ENCODE measurements at regions not wholly inside any gene's neighbourhood (a gene's known extent, or its start where the extent isn't known, plus 50 kb on each side); places are given as distances from the start of the nearest gene placed in this dataset.

GRCh38 chr15:69652751-69653305, 200.2 kb downstream of the RPLP1 start:
- TF ChIP-seq PBX3 (IDR thresholded peaks at IDR 0.05) (no peak), YY1 (IDR thresholded peaks at IDR 0.05; ENCODE audit: low read depth) (no peak), CTCF (IDR thresholded peaks at IDR 0.05) (no peak), REST (IDR thresholded peaks at IDR 0.05; ENCODE audit: low read depth, low read length) (no peak), RAD21 (IDR thresholded peaks at IDR 0.05; ENCODE audit: low read length) (peak; percentile 10; the same call in 1 of the 2 replicates), MXI1 (IDR thresholded peaks at IDR 0.05; ENCODE audit: low read depth, low read length) (no peak), SMC3 (IDR thresholded peaks at IDR 0.05; ENCODE audit: low read depth, low read length) (no peak), POLR2AphosphoS5 (IDR thresholded peaks at IDR 0.05; ENCODE audit: low read depth, low read length) (no peak), JUND (IDR thresholded peaks at IDR 0.05) (no peak), TCF12 (IDR thresholded peaks at IDR 0.05) (no peak), MAX (IDR thresholded peaks at IDR 0.05; ENCODE audit: low read depth) (no peak), RFX5 (IDR thresholded peaks at IDR 0.05; ENCODE audit: low read length) (no peak), NFIC (IDR thresholded peaks at IDR 0.05; ENCODE audit: borderline replicate concordance) (no peak), ZBTB33 (IDR thresholded peaks at IDR 0.05; ENCODE audit: borderline replicate concordance, low read depth) (no peak)

Measured in SK-N-SH (cell line).